ENCODE measurements at regions not wholly inside any gene's neighbourhood (a gene's known extent, or its start where the extent isn't known, plus 50 kb on each side); places are given as distances from the start of the nearest gene placed in this dataset.
"Not testable (repeated sequence)": the region's sequence is repeated elsewhere in the genome, so short reads cannot be mapped to it uniquely, and the experiment has no call there.

GRCh38 chr6:4478098-4478497 lies 298.1 kb upstream of the CDYL start:
- Histone ChIP-seq H3K27me3 (ENCODE audit: low read length) (no peaks in the 10 kb centered on the region), H3K9me3 (ENCODE audit: low read length) (no peaks in the 10 kb centered on the region), H3K27ac (ENCODE audit: low read length) (no peak overlapping the region), H3K4me2 (ENCODE audit: low read depth, low read length, poor library complexity, severe bottlenecking) (no peak overlapping the region), H3K79me2 (ENCODE audit: low read length) (no peaks in the 10 kb centered on the region), H3K9ac (ENCODE audit: low read length) (no peak overlapping the region), H4K20me1 (ENCODE audit: insufficient read depth, low read depth, low read length) (no peaks in the 10 kb centered on the region), H3K4me3 (ENCODE audit: low read length) (no peak overlapping the region), H3K36me3 (ENCODE audit: insufficient read depth, low read length) (no peaks in the 10 kb centered on the region), H2AFZ (ENCODE audit: low read length) (no peak overlapping the region), H3K9me2 (replicated peaks; ENCODE audit: insufficient read depth, low read length) (no peaks in the 10 kb centered on the region), H3K4me1 (ENCODE audit: low read length) (no peaks in the 10 kb centered on the region)
- DNase-seq: no peak

GRCh38 chr6:4474810-4475209 lies 301.4 kb upstream of the CDYL start:
- no peaks in the 10 kb centered on the region for H3K27me3 ChIP-seq (ENCODE audit: low read length)

GRCh38 chr6:4472969-4473642 lies 303.1 kb upstream of the CDYL start:
- Histone ChIP-seq H3K36me3 (ENCODE audit: insufficient read depth, low read length) (no peaks in the 10 kb centered on the region), H3K4me1 (ENCODE audit: low read length) (no peaks in the 10 kb centered on the region), H3K79me2 (ENCODE audit: low read length) (no peaks in the 10 kb centered on the region), H3K27me3 (ENCODE audit: low read length) (no peaks in the 10 kb centered on the region), H3K4me3 (ENCODE audit: low read length) (no peak overlapping the region), H3K27ac (ENCODE audit: low read length) (no peak overlapping the region), H3K4me2 (ENCODE audit: low read depth, low read length, poor library complexity, severe bottlenecking) (no peak overlapping the region), H2AFZ (ENCODE audit: low read length) (no peak overlapping the region), H3K9ac (ENCODE audit: low read length) (no peak overlapping the region), H3K9me3 (ENCODE audit: low read length) (no peaks in the 10 kb centered on the region), H3K9me2 (replicated peaks; ENCODE audit: insufficient read depth, low read length) (no peaks in the 10 kb centered on the region), H4K20me1 (ENCODE audit: insufficient read depth, low read depth, low read length) (no peaks in the 10 kb centered on the region)
- DNase-seq: no peak

More at GRCh38 chr6:4474810-4475209, 301.4 kb upstream of the CDYL start:
- no peaks in the 10 kb centered on the region for H3K9me2 ChIP-seq (replicated peaks; ENCODE audit: insufficient read depth, low read length)
- H3K4me1 ChIP-seq (ENCODE audit: low read length): no peaks in the 10 kb centered on the region
- no peak overlapping the region for H3K4me2 ChIP-seq (ENCODE audit: low read depth, low read length, poor library complexity, severe bottlenecking)
- no peak overlapping the region for H3K4me3 ChIP-seq (ENCODE audit: low read length)
- no peak overlapping the region for H3K9ac ChIP-seq (ENCODE audit: low read length)
- no peaks in the 10 kb centered on the region for H4K20me1 ChIP-seq (ENCODE audit: insufficient read depth, low read depth, low read length)
- DNase-seq: no peak
- H3K79me2 ChIP-seq (ENCODE audit: low read length): no peaks in the 10 kb centered on the region
- H3K9me3 ChIP-seq (ENCODE audit: low read length): no peaks in the 10 kb centered on the region
- H2AFZ ChIP-seq (ENCODE audit: low read length): no peak overlapping the region
- no peaks in the 10 kb centered on the region for H3K36me3 ChIP-seq (ENCODE audit: insufficient read depth, low read length)
- no peak overlapping the region for H3K27ac ChIP-seq (ENCODE audit: low read length)

- DNase-seq: no peak
- no peaks in the 10 kb centered on the region for H3K27me3 ChIP-seq (ENCODE audit: low read length)
- no peaks in the 10 kb centered on the region for H3K79me2 ChIP-seq (ENCODE audit: low read length)
- no peak overlapping the region for H2AFZ ChIP-seq (ENCODE audit: low read length)
- H3K27ac ChIP-seq (ENCODE audit: low read length): no peak overlapping the region
- no peaks in the 10 kb centered on the region for H4K20me1 ChIP-seq (ENCODE audit: insufficient read depth, low read depth, low read length)
- H3K4me1 ChIP-seq (ENCODE audit: low read length): no peaks in the 10 kb centered on the region
- no peak overlapping the region for H3K4me2 ChIP-seq (ENCODE audit: low read depth, low read length, poor library complexity, severe bottlenecking)
- no peak overlapping the region for H3K4me3 ChIP-seq (ENCODE audit: low read length)
- no peaks in the 10 kb centered on the region for H3K9me2 ChIP-seq (replicated peaks; ENCODE audit: insufficient read depth, low read length)
- H3K9ac ChIP-seq (ENCODE audit: low read length): no peak overlapping the region
- H3K36me3 ChIP-seq (ENCODE audit: insufficient read depth, low read length): no peaks in the 10 kb centered on the region
- no peaks in the 10 kb centered on the region for H3K9me3 ChIP-seq (ENCODE audit: low read length)
Measured at GRCh38 chr6:4472222-4472621, 304.0 kb upstream of the CDYL start.

- H3K36me3 ChIP-seq (ENCODE audit: insufficient read depth, low read length); H3K27me3 ChIP-seq (ENCODE audit: low read length); H2AFZ ChIP-seq (ENCODE audit: low read length); H3K9ac ChIP-seq (ENCODE audit: low read length); DNase-seq; H3K4me2 ChIP-seq (ENCODE audit: low read depth, low read length, poor library complexity, severe bottlenecking); H3K4me1 ChIP-seq (ENCODE audit: low read length); H3K79me2 ChIP-seq (ENCODE audit: low read length); H3K9me2 ChIP-seq (replicated peaks; ENCODE audit: insufficient read depth, low read length); H3K9me3 ChIP-seq (ENCODE audit: low read length); H3K4me3 ChIP-seq (ENCODE audit: low read length); H4K20me1 ChIP-seq (ENCODE audit: insufficient read depth, low read depth, low read length); H3K27ac ChIP-seq (ENCODE audit: low read length): not testable (repeated sequence)
Measured at GRCh38 chr6:4471515-4471914, 304.7 kb upstream of the CDYL start.

GRCh38 chr6:4470698-4471210 lies 305.4 kb upstream of the CDYL start:
- Histone ChIP-seq H4K20me1 (ENCODE audit: insufficient read depth, low read depth, low read length) (no peaks in the 10 kb centered on the region), H2AFZ (ENCODE audit: low read length) (no peak overlapping the region), H3K27me3 (ENCODE audit: low read length) (no peaks in the 10 kb centered on the region), H3K9me3 (ENCODE audit: low read length) (no peaks in the 10 kb centered on the region), H3K9ac (ENCODE audit: low read length) (no peak overlapping the region), H3K4me1 (ENCODE audit: low read length) (no peaks in the 10 kb centered on the region), H3K9me2 (replicated peaks; ENCODE audit: insufficient read depth, low read length) (no peaks in the 10 kb centered on the region), H3K4me3 (ENCODE audit: low read length) (no peak overlapping the region), H3K27ac (ENCODE audit: low read length) (no peak overlapping the region), H3K36me3 (ENCODE audit: insufficient read depth, low read length) (no peaks in the 10 kb centered on the region), H3K4me2 (ENCODE audit: low read depth, low read length, poor library complexity, severe bottlenecking) (no peak overlapping the region), H3K79me2 (ENCODE audit: low read length) (no peaks in the 10 kb centered on the region)
- no peak for DNase-seq

- DNase-seq: no peak
- Histone ChIP-seq H4K20me1 (ENCODE audit: insufficient read depth, low read depth, low read length) (no peaks in the 10 kb centered on the region), H3K79me2 (ENCODE audit: low read length) (no peaks in the 10 kb centered on the region), H3K27me3 (ENCODE audit: low read length) (no peaks in the 10 kb centered on the region), H3K27ac (ENCODE audit: low read length) (no peak overlapping the region), H3K9ac (ENCODE audit: low read length) (no peak overlapping the region), H3K4me2 (ENCODE audit: low read depth, low read length, poor library complexity, severe bottlenecking) (no peak overlapping the region), H3K4me3 (ENCODE audit: low read length) (no peak overlapping the region), H3K36me3 (ENCODE audit: insufficient read depth, low read length) (no peaks in the 10 kb centered on the region), H2AFZ (ENCODE audit: low read length) (no peak overlapping the region), H3K4me1 (ENCODE audit: low read length) (no peaks in the 10 kb centered on the region), H3K9me2 (replicated peaks; ENCODE audit: insufficient read depth, low read length) (no peaks in the 10 kb centered on the region), H3K9me3 (ENCODE audit: low read length) (no peaks in the 10 kb centered on the region)
Measured at GRCh38 chr6:4466769-4467480, 309.3 kb upstream of the CDYL start.

GRCh38 chr6:4466261-4466660 lies 309.9 kb upstream of the CDYL start:
- Histone ChIP-seq H3K36me3 (ENCODE audit: insufficient read depth, low read length) (no peaks in the 10 kb centered on the region), H3K79me2 (ENCODE audit: low read length) (no peaks in the 10 kb centered on the region), H3K9me2 (replicated peaks; ENCODE audit: insufficient read depth, low read length) (no peaks in the 10 kb centered on the region), H3K9ac (ENCODE audit: low read length) (no peak overlapping the region), H3K9me3 (ENCODE audit: low read length) (no peaks in the 10 kb centered on the region), H3K4me2 (ENCODE audit: low read depth, low read length, poor library complexity, severe bottlenecking) (no peak overlapping the region), H2AFZ (ENCODE audit: low read length) (no peak overlapping the region), H4K20me1 (ENCODE audit: insufficient read depth, low read depth, low read length) (no peaks in the 10 kb centered on the region), H3K27ac (ENCODE audit: low read length) (no peak overlapping the region), H3K4me1 (ENCODE audit: low read length) (no peaks in the 10 kb centered on the region), H3K27me3 (ENCODE audit: low read length) (no peaks in the 10 kb centered on the region), H3K4me3 (ENCODE audit: low read length) (no peak overlapping the region)
- DNase-seq: no peak
